Transverse colon (tissue), 4 donors: ENCODE measurements at regions not wholly inside any gene's neighbourhood (a gene's known extent, or its start where the extent isn't known, plus 50 kb on each side); places are given as distances from the start of the nearest gene placed in this dataset.

Experiments used
- CTCF ChIP-seq, 5 experiments: fragments of 200-600 bp in 3 of 5; fragments of 450-650 bp in 2 of 5; sonication (generic) in 3 of 5; IDR thresholded peaks; 1 replicate in 2 of 5; 2 replicates in 3 of 5; pipeline ENCODE4 v1.5.1; 2016 to 2017; ENCODE audit warnings: antibody characterized with exemption in 5 of 5, inconsistent platforms in 3 of 5, mild to moderate bottlenecking in 2 of 5, moderate library complexity in 1 of 5
- EP300 ChIP-seq: sonication (generic); formaldehyde crosslinking; IDR thresholded peaks from one replicate; pipeline ENCODE4 v1.6.1; 2017; ENCODE audit warnings: antibody characterized with exemption, low read depth
- POLR2A ChIP-seq: fragments of 450-650 bp; IDR thresholded peaks from one replicate; pipeline ENCODE4 v1.6.1; 2016; ENCODE audit warnings: antibody characterized with exemption, mild to moderate bottlenecking, moderate library complexity
- POLR2AphosphoS5 ChIP-seq, 3 donors: sonication (generic); formaldehyde crosslinking; IDR thresholded peaks; one replicate each; pipeline ENCODE4 v1.6.1; 2016; ENCODE audit warnings: antibody characterized with exemption in 3 of 3

- no peak for TF ChIP-seq CTCF (IDR thresholded peaks at IDR 0.05)
- no peak for TF ChIP-seq POLR2AphosphoS5 (IDR thresholded peaks at IDR 0.05)
- no peak for TF ChIP-seq EP300
- TF ChIP-seq POLR2A, result no peak
These were observed 326.6 kb upstream of the CITED2 start for GRCh38 chr6:139701003-139701402.
